GM12873 (cell line): ENCODE measurements at regions not wholly inside any gene's neighbourhood (a gene's known extent, or its start where the extent isn't known, plus 50 kb on each side); places are given as distances from the start of the nearest gene placed in this dataset.

Source experiments
- CTCF ChIP-seq: IDR thresholded peaks from 2 replicates; pipeline ENCODE4 v1.5.1; 2012; ENCODE audit warnings: low read depth, mild to moderate bottlenecking, moderate library complexity, low read length, control low read depth; ENCODE audit not compliant: insufficient read depth; ENCODE audit errors: missing control alignments

- no peak for TF ChIP-seq CTCF
Measured at GRCh38 chr14:83697099-83697498, 1832.8 kb upstream of the FLRT2 start.

- no peak for TF ChIP-seq CTCF
Measured at GRCh38 chr14:83702619-83703018, 1827.3 kb upstream of the FLRT2 start.

- no peak for TF ChIP-seq CTCF
Measured at GRCh38 chr14:83706231-83706954, 1823.6 kb upstream of the FLRT2 start.

GRCh38 chr14:83707056-83707455 lies 1822.9 kb upstream of the FLRT2 start:
- no peak for TF ChIP-seq CTCF

GRCh38 chr14:83709116-83709515 lies 1820.8 kb upstream of the FLRT2 start:
- no peak for TF ChIP-seq CTCF

- TF ChIP-seq CTCF, result no peak
Measured at GRCh38 chr14:83711046-83711445, 1818.9 kb upstream of the FLRT2 start.

GRCh38 chr14:83712418-83713129 lies 1817.4 kb upstream of the FLRT2 start:
- TF ChIP-seq CTCF, result no peak
